ENCODE measurements at regions not wholly inside any gene's neighbourhood (a gene's known extent, or its start where the extent isn't known, plus 50 kb on each side); places are given as distances from the start of the nearest gene placed in this dataset.
A peak's percentile ranks its signal among the peaks of the same experiment; 100 is the strongest.
"Not testable (repeated sequence)": the region's sequence is repeated elsewhere in the genome, so short reads cannot be mapped to it uniquely, and the experiment has no call there.

DNA sequence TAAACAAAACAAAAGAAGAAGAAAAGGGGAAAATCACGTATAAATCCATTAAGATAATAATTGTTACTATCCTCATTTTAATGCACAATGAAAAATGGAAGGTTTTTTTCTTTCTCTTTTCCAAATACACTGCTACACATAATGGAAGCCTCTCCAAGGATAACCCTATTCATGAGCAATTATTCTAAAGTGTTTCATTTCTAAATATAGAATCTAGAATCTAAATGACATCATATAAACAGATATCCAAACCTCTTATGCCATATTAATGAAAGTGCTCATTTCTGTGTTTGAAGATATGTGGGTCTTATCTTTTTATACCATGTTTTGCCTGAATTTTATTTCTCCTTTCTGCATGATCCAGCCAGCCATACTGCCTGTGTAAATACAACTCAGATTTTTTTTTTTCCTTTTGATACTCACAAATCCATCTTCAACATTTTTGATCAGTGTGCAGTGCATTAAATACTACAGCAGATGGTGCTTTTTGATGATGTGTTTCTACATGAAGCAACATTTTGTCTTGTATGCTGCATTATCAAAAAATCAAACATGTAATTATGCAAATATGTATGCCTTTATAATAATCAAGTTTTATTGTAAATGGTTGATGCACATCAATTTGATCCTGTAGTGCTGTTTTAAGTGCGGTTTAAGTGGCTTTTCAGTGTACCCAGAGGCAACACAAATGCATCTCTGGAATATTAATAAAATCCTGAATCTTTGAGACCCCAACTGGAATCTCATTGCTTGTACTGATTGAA lies 625.6 kb upstream of the PTBP2 start:
- no peak for DNase-seq

DNA sequence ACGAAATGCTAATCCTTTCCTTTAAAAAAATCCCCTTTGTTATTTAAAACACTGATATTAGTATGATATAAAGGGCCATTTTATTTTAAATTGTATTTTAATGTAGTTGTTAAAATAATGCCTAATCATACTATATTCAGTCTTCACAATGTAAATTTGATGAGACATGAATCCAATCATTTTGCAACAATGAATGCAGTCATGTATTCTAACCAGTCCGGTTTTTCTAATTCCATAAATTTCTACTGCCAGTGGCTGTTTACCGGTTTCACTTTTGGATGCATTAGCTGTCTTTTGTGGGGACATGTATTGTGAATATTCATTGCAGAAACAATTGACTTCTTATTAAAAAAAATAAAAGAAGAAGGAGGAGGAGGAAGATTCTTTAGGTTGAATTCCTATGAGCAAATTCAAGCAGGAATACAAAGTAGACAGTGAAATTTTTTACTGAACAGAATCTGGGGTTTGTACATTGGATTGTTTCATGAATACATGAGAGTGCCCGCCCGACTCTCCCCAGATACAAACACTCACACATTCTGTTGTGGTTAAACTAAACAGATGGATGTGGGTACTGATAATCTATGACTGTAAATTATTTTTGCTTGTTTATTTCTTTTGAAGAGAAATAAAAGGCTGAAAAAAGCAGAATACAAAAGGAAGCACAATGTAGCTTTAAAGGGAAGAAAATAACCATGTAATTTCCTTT lies 624.8 kb upstream of the PTBP2 start:
- DNase-seq: no peak

DNA sequence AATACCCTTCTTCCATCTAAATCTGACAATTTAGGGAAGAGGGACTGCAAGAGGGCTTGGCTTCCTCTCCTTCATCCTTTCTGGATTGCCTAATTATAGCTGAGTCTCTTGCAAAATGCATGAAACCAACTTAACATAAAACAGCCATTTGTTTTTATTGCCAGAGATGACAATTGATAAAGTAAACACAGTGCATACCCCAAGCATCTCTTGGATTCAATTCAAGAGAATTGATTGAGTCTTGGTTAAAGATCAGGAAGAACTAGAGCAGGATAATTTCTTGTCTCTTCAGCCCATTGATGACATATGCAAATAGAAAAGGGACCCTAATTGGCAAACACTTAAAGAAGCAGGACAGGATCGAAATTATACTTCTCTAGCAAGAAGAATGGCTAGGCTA lies 617.1 kb upstream of the PTBP2 start:
- no peak for DNase-seq

GRCh38 chr1:96104906-96105305 lies 616.7 kb upstream of the PTBP2 start:
- DNase-seq: no peak

DNA sequence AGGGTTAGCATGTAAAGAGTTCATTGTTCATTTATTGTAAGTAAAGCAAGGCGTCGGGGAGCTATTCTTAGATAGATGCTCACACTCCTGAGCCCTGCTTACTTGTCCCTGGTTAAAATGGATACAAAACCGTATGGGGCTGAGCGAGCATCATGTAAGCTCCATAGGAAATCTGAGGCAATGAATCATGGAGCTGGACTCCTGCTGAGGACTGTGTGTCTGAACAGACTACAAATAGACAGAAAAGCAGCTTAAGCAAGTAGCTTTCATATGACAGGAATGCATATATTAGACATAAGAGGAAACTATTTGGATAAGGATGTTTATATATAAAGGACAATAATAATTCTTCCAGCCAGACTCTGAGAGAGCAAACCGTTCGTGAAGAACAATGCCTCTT lies 604.9 kb upstream of the PTBP2 start:
- DNase-seq: no peak

GRCh38 chr1:96130432-96130831 lies 591.2 kb upstream of the PTBP2 start:
- DNase-seq: no peak

GRCh38 chr1:96144636-96145035 lies 576.9 kb upstream of the PTBP2 start:
- DNase-seq: no peak

GRCh38 chr1:96145492-96145891 lies 576.1 kb upstream of the PTBP2 start:
- peak; percentile 8 for DNase-seq

- DNase-seq: not testable (repeated sequence)
Observed at GRCh38 chr1:96152957-96153356, 568.6 kb upstream of the PTBP2 start.

GRCh38 chr1:96157101-96157500 lies 564.5 kb upstream of the PTBP2 start:
- DNase-seq: no peak

DNA sequence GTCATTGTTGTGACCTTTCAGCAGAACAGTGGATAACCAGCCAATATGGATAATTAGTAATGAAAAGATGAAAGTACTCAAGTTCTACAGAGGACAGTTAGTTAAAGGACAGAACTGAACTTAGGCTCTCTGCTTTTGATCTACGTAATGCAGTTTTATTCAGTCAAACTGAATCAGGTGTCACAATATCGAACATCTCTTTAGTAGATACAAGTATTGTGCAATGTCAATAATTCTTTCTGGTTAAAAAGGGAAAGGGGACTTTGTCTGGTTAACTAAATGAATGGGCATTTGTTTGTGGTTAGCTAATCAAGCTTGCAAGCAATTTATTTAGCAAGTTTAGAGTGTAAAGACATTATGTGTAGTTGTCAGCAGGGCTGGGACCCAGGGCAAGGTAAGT lies 562.2 kb upstream of the PTBP2 start:
- DNase-seq: no peak

DNA sequence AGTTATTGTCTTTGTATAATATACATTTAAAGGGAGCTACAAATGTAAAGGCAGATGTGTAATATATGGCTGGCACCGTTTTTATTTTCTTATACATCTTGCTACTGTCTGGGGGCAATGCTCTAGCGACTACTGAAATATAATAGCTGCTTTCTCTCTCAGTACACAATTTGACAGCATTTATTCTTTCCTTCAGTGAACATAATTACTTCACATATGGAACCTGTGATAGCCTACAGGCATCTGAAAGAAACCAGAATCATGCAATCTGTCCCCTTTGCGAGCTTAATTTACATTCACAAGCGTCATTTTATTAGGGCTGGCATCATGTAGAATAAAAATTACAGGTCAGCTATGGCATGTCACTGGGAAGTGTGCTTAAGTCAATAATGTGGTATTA lies 557.5 kb upstream of the PTBP2 start:
- no peak for DNase-seq

GRCh38 chr1:96178053-96178452 lies 543.5 kb upstream of the PTBP2 start:
- DNase-seq: no peak

- no peak for DNase-seq
Observed at GRCh38 chr1:96183485-96183884, 538.1 kb upstream of the PTBP2 start.

- DNase-seq: no peak
Observed at GRCh38 chr1:96183928-96184327, 537.7 kb upstream of the PTBP2 start.

- DNase-seq: no peak
Observed at GRCh38 chr1:96185181-96185580, 536.4 kb upstream of the PTBP2 start.

DNA sequence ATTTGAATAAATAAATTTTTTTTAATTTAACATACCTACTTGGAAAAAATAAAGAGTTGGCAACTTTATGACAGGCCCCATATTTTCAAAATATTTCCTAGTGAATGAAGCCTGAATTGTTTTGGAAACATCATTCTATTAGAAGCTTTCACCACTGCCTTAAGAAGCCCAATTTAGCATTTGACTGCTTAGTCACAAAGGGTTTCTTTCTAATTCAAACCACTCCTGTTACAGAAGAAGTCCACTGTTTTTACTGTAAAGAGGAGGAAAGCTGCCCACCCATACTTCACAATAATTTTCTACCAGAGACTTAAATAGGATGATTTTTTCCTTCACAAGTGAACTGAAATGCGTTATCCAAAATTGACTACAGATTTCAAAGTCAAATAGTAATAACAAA lies 534.6 kb upstream of the PTBP2 start:
- no peak for DNase-seq

DNA sequence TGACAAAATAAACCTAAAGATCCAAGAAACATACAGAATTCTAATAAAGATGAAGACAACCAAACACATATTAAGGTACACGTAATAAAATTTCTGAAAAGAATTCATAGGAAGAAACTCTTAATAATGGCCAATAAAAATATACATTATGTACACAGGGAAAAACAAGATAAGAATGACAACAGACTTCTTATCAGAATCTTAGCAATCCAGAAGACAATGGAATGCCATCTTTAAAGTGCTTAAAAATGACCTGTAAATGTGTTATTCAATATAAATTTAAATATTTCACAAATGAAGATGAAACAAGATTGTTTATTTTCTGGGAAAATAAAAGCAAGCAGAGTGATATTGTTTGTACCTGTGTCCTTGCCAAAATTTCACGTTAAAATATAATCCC lies 530.4 kb upstream of the PTBP2 start:
- no peak for DNase-seq

GRCh38 chr1:96206451-96206850 lies 515.1 kb upstream of the PTBP2 start:
- DNase-seq: no peak

GRCh38 chr1:96207936-96208335 lies 513.6 kb upstream of the PTBP2 start:
- DNase-seq: no peak

GRCh38 chr1:96208428-96208827 lies 513.2 kb upstream of the PTBP2 start:
- DNase-seq: no peak

GRCh38 chr1:96210054-96210453 lies 511.5 kb upstream of the PTBP2 start:
- DNase-seq: no peak

GRCh38 chr1:96211202-96211601 lies 510.4 kb upstream of the PTBP2 start:
- DNase-seq: no peak

GRCh38 chr1:96214982-96215381 lies 506.6 kb upstream of the PTBP2 start:
- DNase-seq: no peak

DNA sequence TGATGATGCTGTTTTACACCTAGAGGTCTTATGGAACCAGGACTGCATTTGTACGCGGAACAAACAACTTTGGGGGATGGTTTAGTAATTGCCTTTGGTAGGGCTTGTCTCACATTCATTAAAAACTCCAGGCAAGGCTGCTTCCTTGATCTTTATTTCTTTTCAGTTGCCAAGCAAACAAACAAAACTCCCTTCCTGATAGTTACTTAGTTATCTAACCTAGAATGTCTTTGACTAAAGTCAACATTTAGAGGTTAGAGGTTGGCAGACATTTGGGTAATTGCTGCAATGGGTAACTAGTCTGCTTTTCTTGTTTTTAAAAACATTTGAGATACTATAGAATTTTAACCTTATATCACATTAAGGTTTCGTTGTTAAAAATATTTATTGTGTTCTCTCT lies 500.9 kb upstream of the PTBP2 start:
- no peak for DNase-seq
